Natural killer cell (primary cell): ENCODE measurements at regions not wholly inside any gene's neighbourhood (a gene's known extent, or its start where the extent isn't known, plus 50 kb on each side); places are given as distances from the start of the nearest gene placed in this dataset.

Experiments
- ATAC-seq, 3 donors: fragments of 150-1000 bp in 2 of 3; fragments of 200-7000 bp in 1 of 3; cut with Tn5 transposase; 1 replicate in 1 of 3; 2 replicates in 2 of 3; pipeline ENCODE4 v1.10.0; 2021; ENCODE audit warnings: mild to moderate bottlenecking in 2 of 3, moderate library complexity in 2 of 3
- DNase-seq, 2 donors: peaks; one replicate each; pipeline versions ENCODE4 v3.0.0 to v3.0.0-alpha.2; 2013 to 2021; ENCODE audit warnings: mixed read lengths in 1 of 2
- H3K27ac ChIP-seq: one replicate; pipeline ENCODE4 v1.5.1; 2013; ENCODE audit warnings: mild to moderate bottlenecking, low read length
- H3K27me3 ChIP-seq: one replicate; pipeline ENCODE4 v1.6.1; 2013; ENCODE audit warnings: low read length; ENCODE audit not compliant: control insufficient read depth, insufficient read depth
- H3K36me3 ChIP-seq: one replicate; pipeline ENCODE4 v1.6.1; 2013; ENCODE audit warnings: low read length; ENCODE audit not compliant: control insufficient read depth, insufficient read depth
- H3K4me1 ChIP-seq: one replicate; pipeline ENCODE4 v1.6.1; 2013; ENCODE audit warnings: low read length; ENCODE audit not compliant: control insufficient read depth, insufficient read depth
- H3K4me3 ChIP-seq: one replicate; pipeline ENCODE4 v1.5.1; 2013; ENCODE audit warnings: low read length
- H3K9me3 ChIP-seq: one replicate; pipeline ENCODE4 v1.6.1; 2013; ENCODE audit warnings: low read length; ENCODE audit not compliant: control insufficient read depth, insufficient read depth
- H3K27ac Mint-ChIP-seq, 2 donors: one replicate each; pipeline ENCODE4 v1.8.0; 2022; ENCODE audit warnings: mild to moderate bottlenecking in 2 of 2, mixed read lengths in 2 of 2, moderate library complexity in 1 of 2
- H3K27me3 Mint-ChIP-seq, 2 donors: one replicate each; pipeline ENCODE4 v1.8.0; 2022; ENCODE audit warnings: low read depth in 2 of 2, mixed read lengths in 2 of 2
- H3K36me3 Mint-ChIP-seq: one replicate; pipeline ENCODE4 v1.8.0; 2022; ENCODE audit warnings: mixed read lengths
- H3K4me1 Mint-ChIP-seq, 2 donors: one replicate each; pipeline ENCODE4 v1.8.0; 2022; ENCODE audit warnings: mixed read lengths in 2 of 2
- H3K4me3 Mint-ChIP-seq: one replicate; pipeline ENCODE4 v1.8.0; 2022; ENCODE audit warnings: mild to moderate bottlenecking, moderate library complexity, mixed read lengths
- H3K9me3 Mint-ChIP-seq, 2 donors: one replicate each; pipeline ENCODE4 v1.8.0; 2022; ENCODE audit warnings: mixed read lengths in 2 of 2
- WGBS: methylation state at CpG from one replicate; pipeline ENCODE4 v1.1.7; 2013; ENCODE audit warnings: missing lambda C conversion rate; ENCODE audit not compliant: insufficient coverage; 5-methylcytosine and 5-hydroxymethylcytosine counted together
- intact Hi-C: fragments of 100-400 bp; cut with micrococcal nuclease; formaldehyde crosslinking; loops from one replicate; pipeline ENCODE4 v1.14.2; 2022
- TF ChIP-seq, protein P1 (sequence below): fragments of 200-600 bp; IDR thresholded peaks from one replicate; pipeline ENCODE4 v1.8.0; 2022; ENCODE audit warnings: antibody characterized with exemption

- Mint-ChIP-seq H3K27ac (no peak overlapping the region), H3K4me1 (no peaks in the 10 kb centered on the region), H3K4me3 (no peak overlapping the region), H3K36me3 (no peaks in the 10 kb centered on the region), H3K27me3 (peaks cover 5 to 8% of the 10 kb centered on the region in 2 donors), H3K9me3 (no peaks in the 10 kb centered on the region)
- H3K27ac ChIP-seq: no peak overlapping the region
- H3K9me3 ChIP-seq: no peaks in the 10 kb centered on the region
- H3K4me1 ChIP-seq: no peaks in the 10 kb centered on the region
- H3K27me3 ChIP-seq: no peaks in the 10 kb centered on the region
- 78% methylated on average over 1 of the region's 2 CpGs for WGBS
- ATAC-seq (no peak), DNase-seq (no peak)
- TF ChIP-seq, protein P1, sequence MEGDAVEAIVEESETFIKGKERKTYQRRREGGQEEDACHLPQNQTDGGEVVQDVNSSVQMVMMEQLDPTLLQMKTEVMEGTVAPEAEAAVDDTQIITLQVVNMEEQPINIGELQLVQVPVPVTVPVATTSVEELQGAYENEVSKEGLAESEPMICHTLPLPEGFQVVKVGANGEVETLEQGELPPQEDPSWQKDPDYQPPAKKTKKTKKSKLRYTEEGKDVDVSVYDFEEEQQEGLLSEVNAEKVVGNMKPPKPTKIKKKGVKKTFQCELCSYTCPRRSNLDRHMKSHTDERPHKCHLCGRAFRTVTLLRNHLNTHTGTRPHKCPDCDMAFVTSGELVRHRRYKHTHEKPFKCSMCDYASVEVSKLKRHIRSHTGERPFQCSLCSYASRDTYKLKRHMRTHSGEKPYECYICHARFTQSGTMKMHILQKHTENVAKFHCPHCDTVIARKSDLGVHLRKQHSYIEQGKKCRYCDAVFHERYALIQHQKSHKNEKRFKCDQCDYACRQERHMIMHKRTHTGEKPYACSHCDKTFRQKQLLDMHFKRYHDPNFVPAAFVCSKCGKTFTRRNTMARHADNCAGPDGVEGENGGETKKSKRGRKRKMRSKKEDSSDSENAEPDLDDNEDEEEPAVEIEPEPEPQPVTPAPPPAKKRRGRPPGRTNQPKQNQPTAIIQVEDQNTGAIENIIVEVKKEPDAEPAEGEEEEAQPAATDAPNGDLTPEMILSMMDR: no peak
- intact Hi-C loops: no loop called here
- H3K36me3 ChIP-seq: no peaks in the 10 kb centered on the region
- H3K4me3 ChIP-seq: no peak overlapping the region
These were observed 322.4 kb downstream of the TNS1 start for GRCh38 chr2:217680381-217680780.

DNA sequence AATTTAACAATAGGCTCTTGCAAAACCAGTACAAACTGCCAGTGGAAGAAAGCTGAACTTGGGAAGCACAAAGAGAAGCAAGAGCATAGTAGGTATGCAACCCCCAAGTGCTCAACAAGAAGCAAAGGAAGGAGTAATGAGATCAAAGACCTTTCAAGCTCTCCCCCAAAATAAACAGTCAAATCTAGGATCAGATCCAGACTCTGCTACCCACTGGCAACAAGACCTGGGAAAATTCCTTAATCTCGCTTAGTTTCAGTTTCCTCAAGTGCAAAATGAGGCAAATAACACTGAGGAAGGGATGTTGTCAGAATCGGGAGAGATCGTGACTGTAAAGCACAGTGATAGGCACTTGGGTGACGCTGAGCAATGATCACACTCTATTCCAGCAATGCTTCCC lies 329.2 kb downstream of the TNS1 start:
- no peak for DNase-seq
- H3K9me3 Mint-ChIP-seq: no peaks in the 10 kb centered on the region
- peaks cover 8 to 10% of the 10 kb centered on the region in 2 donors for H3K27me3 Mint-ChIP-seq
- 81% methylated on average over 4 of the region's 4 CpGs for WGBS
- no peaks in the 10 kb centered on the region for H3K27me3 ChIP-seq
- no peaks in the 10 kb centered on the region for H3K4me1 Mint-ChIP-seq
- no peak overlapping the region for H3K27ac ChIP-seq
- intact Hi-C loops: no loop called here
- H3K36me3 Mint-ChIP-seq: no peaks in the 10 kb centered on the region
- no peak overlapping the region for H3K27ac Mint-ChIP-seq
- H3K36me3 ChIP-seq: no peaks in the 10 kb centered on the region
- H3K4me3 Mint-ChIP-seq: no peak overlapping the region
- TF ChIP-seq, protein P1: no peak
- H3K4me1 ChIP-seq: no peaks in the 10 kb centered on the region
- no peaks in the 10 kb centered on the region for H3K9me3 ChIP-seq
- H3K4me3 ChIP-seq: no peak overlapping the region
- no peak for ATAC-seq

GRCh38 chr2:217672472-217672871 lies 330.3 kb downstream of the TNS1 start:
- Histone ChIP-seq H3K9me3 (no peaks in the 10 kb centered on the region), H3K4me1 (no peaks in the 10 kb centered on the region), H3K36me3 (no peaks in the 10 kb centered on the region), H3K4me3 (no peak overlapping the region), H3K27ac (no peak overlapping the region), H3K27me3 (no peaks in the 10 kb centered on the region)
- DNase-seq (no peak), ATAC-seq (no peak)
- no peak overlapping the region for H3K4me3 Mint-ChIP-seq
- TF ChIP-seq, protein P1: no peak
- no peaks in the 10 kb centered on the region for H3K4me1 Mint-ChIP-seq
- H3K27ac Mint-ChIP-seq: no peak overlapping the region
- peaks cover 5 to 11% of the 10 kb centered on the region in 2 donors for H3K27me3 Mint-ChIP-seq
- intact Hi-C loops: no loop called here
- no peaks in the 10 kb centered on the region for H3K36me3 Mint-ChIP-seq
- H3K9me3 Mint-ChIP-seq: no peaks in the 10 kb centered on the region
- WGBS: 49% methylated on average over 3 of the region's 3 CpGs

DNA sequence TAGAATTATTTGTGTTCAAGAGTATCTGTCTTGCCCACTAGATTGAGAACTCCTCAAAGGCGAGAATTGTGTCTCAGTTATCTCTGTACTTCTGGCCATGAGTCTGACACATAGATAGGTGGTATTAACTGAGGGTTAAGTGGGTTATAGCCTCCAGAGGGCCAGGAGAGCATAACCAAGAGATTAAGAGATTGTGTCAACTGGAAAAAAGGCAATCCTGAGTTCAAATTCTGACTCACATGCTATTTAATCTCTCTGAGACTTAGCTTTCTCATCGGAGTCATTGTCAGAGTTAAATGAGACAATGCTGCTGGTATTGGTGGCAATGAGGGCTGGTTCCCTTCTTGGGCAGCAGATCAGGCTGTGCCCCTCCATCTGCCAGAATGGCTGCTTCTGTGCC lies 330.9 kb downstream of the TNS1 start:
- DNase-seq (no peak), ATAC-seq (no peak)
- H3K9me3 Mint-ChIP-seq: no peaks in the 10 kb centered on the region
- TF ChIP-seq, protein P1: no peak
- 46% methylated on average over 2 of the region's 2 CpGs for WGBS
- H3K4me1 ChIP-seq: no peaks in the 10 kb centered on the region
- peaks cover 0 to 11% of the 10 kb centered on the region in 2 donors for H3K27me3 Mint-ChIP-seq
- no peaks in the 10 kb centered on the region for H3K36me3 Mint-ChIP-seq
- intact Hi-C loops: no loop called here
- H3K4me1 Mint-ChIP-seq: no peaks in the 10 kb centered on the region
- no peak overlapping the region for H3K4me3 Mint-ChIP-seq
- no peak overlapping the region for H3K4me3 ChIP-seq
- no peaks in the 10 kb centered on the region for H3K27me3 ChIP-seq
- no peak overlapping the region for H3K27ac Mint-ChIP-seq
- no peak overlapping the region for H3K27ac ChIP-seq
- H3K9me3 ChIP-seq: no peaks in the 10 kb centered on the region
- H3K36me3 ChIP-seq: no peaks in the 10 kb centered on the region
